ENCODE measurements at regions not wholly inside any gene's neighbourhood (a gene's known extent, or its start where the extent isn't known, plus 50 kb on each side); places are given as distances from the start of the nearest gene placed in this dataset.

- no peak for TF ChIP-seq CTCF (IDR thresholded peaks at IDR 0.05; ENCODE audit: unreplicated experiment in 3 of 3)
- Mint-ChIP-seq H3K9me3 (no peaks in the 10 kb centered on the region), H3K4me3 (no peak overlapping the region), H3K27me3 (ENCODE audit: low read depth) (peaks cover 1% of the 10 kb centered on the region), H3K4me1 (peaks cover 28% of the 10 kb centered on the region), H3K27ac (no peak overlapping the region), H3K36me3 (ENCODE audit: low read depth) (no peaks in the 10 kb centered on the region)
Measured at GRCh38 chr13:103350147-103350546, 283.9 kb upstream of the SLC10A2 start.

- H3K36me3 Mint-ChIP-seq (ENCODE audit: low read depth), result peaks cover 2% of the 10 kb centered on the region
- TF ChIP-seq CTCF (IDR thresholded peaks at IDR 0.05; ENCODE audit: unreplicated experiment in 3 of 3), result no peak
- peaks cover 3% of the 10 kb centered on the region for H3K27me3 Mint-ChIP-seq (ENCODE audit: low read depth)
- H3K9me3 Mint-ChIP-seq, result peaks cover 7% of the 10 kb centered on the region
- no peak overlapping the region for H3K4me3 Mint-ChIP-seq
- peaks cover 26% of the 10 kb centered on the region for H3K4me1 Mint-ChIP-seq
- no peak overlapping the region for H3K27ac Mint-ChIP-seq
Measured at GRCh38 chr13:103349211-103349980, 283.2 kb upstream of the SLC10A2 start.

GRCh38 chr13:103335241-103335640, 269.0 kb upstream of the SLC10A2 start:
- no peak overlapping the region for H3K4me3 Mint-ChIP-seq
- no peaks in the 10 kb centered on the region for H3K4me1 Mint-ChIP-seq
- H3K9me3 Mint-ChIP-seq, result peaks cover 7% of the 10 kb centered on the region
- no peak overlapping the region for H3K27ac Mint-ChIP-seq
- TF ChIP-seq CTCF (IDR thresholded peaks at IDR 0.05; ENCODE audit: unreplicated experiment in 3 of 3), result no peak
- H3K27me3 Mint-ChIP-seq (ENCODE audit: low read depth), result no peaks in the 10 kb centered on the region
- no peaks in the 10 kb centered on the region for H3K36me3 Mint-ChIP-seq (ENCODE audit: low read depth)

GRCh38 chr13:103331924-103332323, 265.7 kb upstream of the SLC10A2 start:
- no peaks in the 10 kb centered on the region for H3K9me3 Mint-ChIP-seq
- H3K4me1 Mint-ChIP-seq, result no peaks in the 10 kb centered on the region
- H3K4me3 Mint-ChIP-seq, result no peak overlapping the region

GRCh38 chr13:103328899-103329298, 262.7 kb upstream of the SLC10A2 start:
- Mint-ChIP-seq H3K4me3 (no peak overlapping the region), H3K27ac (no peak overlapping the region), H3K9me3 (no peaks in the 10 kb centered on the region), H3K27me3 (ENCODE audit: low read depth) (no peaks in the 10 kb centered on the region), H3K4me1 (no peaks in the 10 kb centered on the region), H3K36me3 (ENCODE audit: low read depth) (no peaks in the 10 kb centered on the region)
- no peak for TF ChIP-seq CTCF (IDR thresholded peaks at IDR 0.05; ENCODE audit: unreplicated experiment in 3 of 3)

More at GRCh38 chr13:103331924-103332323, 265.7 kb upstream of the SLC10A2 start:
- no peak for TF ChIP-seq CTCF (IDR thresholded peaks at IDR 0.05; ENCODE audit: unreplicated experiment in 3 of 3)
- Mint-ChIP-seq H3K27ac (no peak overlapping the region), H3K27me3 (ENCODE audit: low read depth) (no peaks in the 10 kb centered on the region), H3K36me3 (ENCODE audit: low read depth) (no peaks in the 10 kb centered on the region)

- H3K27me3 Mint-ChIP-seq (ENCODE audit: low read depth), result no peaks in the 10 kb centered on the region
- no peaks in the 10 kb centered on the region for H3K36me3 Mint-ChIP-seq (ENCODE audit: low read depth)
Measured at GRCh38 chr13:103326326-103326725, 260.1 kb upstream of the SLC10A2 start.

More at GRCh38 chr13:103326326-103326725, 260.1 kb upstream of the SLC10A2 start:
- Mint-ChIP-seq H3K27ac (no peak overlapping the region), H3K9me3 (no peaks in the 10 kb centered on the region), H3K4me1 (no peaks in the 10 kb centered on the region), H3K4me3 (no peak overlapping the region)
- no peak for TF ChIP-seq CTCF (IDR thresholded peaks at IDR 0.05; ENCODE audit: unreplicated experiment in 3 of 3)
